ENCODE measurements at regions not wholly inside any gene's neighbourhood (a gene's known extent, or its start where the extent isn't known, plus 50 kb on each side); places are given as distances from the start of the nearest gene placed in this dataset.

DNA sequence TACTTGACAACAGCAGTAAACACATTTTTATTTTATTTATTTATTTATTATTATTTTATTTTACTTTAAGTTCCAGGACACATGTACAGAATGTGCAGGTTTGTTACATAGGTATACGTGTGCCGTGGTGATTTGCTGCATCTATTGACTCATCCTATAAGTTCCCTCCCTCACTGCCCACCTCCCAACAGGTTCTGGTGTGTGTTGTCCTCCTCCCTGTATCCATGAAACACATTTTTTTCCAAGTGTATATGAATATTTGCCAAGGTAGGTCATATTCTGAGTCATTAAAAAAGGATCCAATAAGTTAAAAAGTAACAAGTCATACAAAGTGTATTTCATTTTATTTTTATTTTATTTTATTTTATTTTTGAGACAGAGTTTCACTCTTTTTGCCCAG is 567.3 kb upstream of the KCNMB2 start:
- no peaks in the 10 kb centered on the region for H3K9me3 ChIP-seq (ENCODE audit: control insufficient read depth, insufficient read depth, low read length)
- ChIA-PET CTCF (no interaction called here), POLR2A (no interaction called here)
- H3K4me3 ChIP-seq (ENCODE audit: low read depth, low read length): no peak overlapping the region
- DNase-seq (ENCODE audit: low read depth, low spot score): no peak
- no peaks in the 10 kb centered on the region for H3K27me3 ChIP-seq (ENCODE audit: control insufficient read depth, insufficient read depth, low read length)
- TF ChIP-seq, protein P1, sequence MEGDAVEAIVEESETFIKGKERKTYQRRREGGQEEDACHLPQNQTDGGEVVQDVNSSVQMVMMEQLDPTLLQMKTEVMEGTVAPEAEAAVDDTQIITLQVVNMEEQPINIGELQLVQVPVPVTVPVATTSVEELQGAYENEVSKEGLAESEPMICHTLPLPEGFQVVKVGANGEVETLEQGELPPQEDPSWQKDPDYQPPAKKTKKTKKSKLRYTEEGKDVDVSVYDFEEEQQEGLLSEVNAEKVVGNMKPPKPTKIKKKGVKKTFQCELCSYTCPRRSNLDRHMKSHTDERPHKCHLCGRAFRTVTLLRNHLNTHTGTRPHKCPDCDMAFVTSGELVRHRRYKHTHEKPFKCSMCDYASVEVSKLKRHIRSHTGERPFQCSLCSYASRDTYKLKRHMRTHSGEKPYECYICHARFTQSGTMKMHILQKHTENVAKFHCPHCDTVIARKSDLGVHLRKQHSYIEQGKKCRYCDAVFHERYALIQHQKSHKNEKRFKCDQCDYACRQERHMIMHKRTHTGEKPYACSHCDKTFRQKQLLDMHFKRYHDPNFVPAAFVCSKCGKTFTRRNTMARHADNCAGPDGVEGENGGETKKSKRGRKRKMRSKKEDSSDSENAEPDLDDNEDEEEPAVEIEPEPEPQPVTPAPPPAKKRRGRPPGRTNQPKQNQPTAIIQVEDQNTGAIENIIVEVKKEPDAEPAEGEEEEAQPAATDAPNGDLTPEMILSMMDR (IDR thresholded peaks at IDR 0.05; ENCODE audit: low read depth, low read length): no peak
- no peak overlapping the region for H3K27ac ChIP-seq (ENCODE audit: low read depth, low read length)

DNA sequence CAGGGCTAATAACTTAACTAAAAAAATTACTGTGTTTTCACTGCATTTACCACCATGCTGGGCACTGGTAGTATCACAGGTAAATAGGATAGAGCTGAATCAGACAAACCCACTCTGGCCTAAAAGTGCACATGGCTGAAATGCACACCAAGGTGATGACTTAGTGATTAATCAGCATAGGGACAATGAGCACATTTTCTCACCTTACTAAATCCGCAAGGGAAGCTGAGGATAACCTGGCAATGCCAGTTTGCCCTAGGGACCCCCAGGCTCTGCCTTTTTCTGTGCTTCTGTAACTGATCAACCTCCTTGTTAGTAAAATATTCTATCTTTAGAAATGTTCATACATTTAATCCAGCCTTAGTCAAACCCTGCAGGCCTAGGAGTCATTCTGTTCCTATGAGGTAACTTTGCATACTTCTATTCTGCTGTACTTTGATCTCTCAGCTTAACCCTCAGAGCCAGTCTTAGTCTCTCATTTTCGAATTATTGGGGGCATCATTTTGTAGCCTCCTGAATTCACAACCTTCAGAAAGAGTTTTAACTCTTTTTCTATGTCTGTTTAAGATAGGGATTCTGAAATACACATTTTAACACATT is 562.9 kb upstream of the KCNMB2 start:
- Histone ChIP-seq H3K9me3 (ENCODE audit: control insufficient read depth, insufficient read depth, low read length) (no peaks in the 10 kb centered on the region), H3K27ac (ENCODE audit: low read depth, low read length) (peak overlapping the region; percentile 32), H3K4me3 (ENCODE audit: low read depth, low read length) (no peak overlapping the region), H3K27me3 (ENCODE audit: control insufficient read depth, insufficient read depth, low read length) (no peaks in the 10 kb centered on the region)
- DNase-seq (ENCODE audit: low read depth, low spot score): no peak
- TF ChIP-seq, protein P1 (IDR thresholded peaks at IDR 0.05; ENCODE audit: low read depth, low read length): no peak
- ChIA-PET POLR2A (no interaction called here), CTCF (no interaction called here)

DNA sequence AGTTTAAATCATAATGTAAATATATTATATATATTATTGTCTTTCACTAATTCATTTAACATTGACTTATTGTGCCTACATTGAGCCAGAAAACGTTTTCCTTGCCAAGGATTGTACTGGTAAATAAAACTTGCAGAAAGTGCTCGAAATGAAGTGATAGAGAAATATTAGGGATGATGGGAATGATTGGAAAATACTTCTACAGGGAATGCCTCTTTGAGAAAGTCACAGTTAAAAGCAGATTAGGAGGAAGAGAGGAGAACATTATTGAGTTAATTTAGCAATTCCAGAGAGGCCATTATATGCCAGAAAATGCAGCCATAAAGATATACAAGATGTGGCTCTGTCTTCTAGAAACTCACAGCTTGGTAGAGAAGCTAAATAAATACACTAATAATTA is 560.0 kb upstream of the KCNMB2 start:
- H3K4me3 ChIP-seq (ENCODE audit: low read depth, low read length): no peak overlapping the region
- no peak for DNase-seq (ENCODE audit: low read depth, low spot score)
- ChIA-PET POLR2A (interaction anchor here (1.3 kb wide), 1 partner anchor 70 kb away, joined by 4 read pairs; no protein-coding TSS in a partner anchor), CTCF (no interaction called here)
- H3K9me3 ChIP-seq (ENCODE audit: control insufficient read depth, insufficient read depth, low read length): no peaks in the 10 kb centered on the region
- H3K27me3 ChIP-seq (ENCODE audit: control insufficient read depth, insufficient read depth, low read length): no peaks in the 10 kb centered on the region
- no peak overlapping the region for H3K27ac ChIP-seq (ENCODE audit: low read depth, low read length)
- TF ChIP-seq, protein P1 (IDR thresholded peaks at IDR 0.05; ENCODE audit: low read depth, low read length): no peak

DNA sequence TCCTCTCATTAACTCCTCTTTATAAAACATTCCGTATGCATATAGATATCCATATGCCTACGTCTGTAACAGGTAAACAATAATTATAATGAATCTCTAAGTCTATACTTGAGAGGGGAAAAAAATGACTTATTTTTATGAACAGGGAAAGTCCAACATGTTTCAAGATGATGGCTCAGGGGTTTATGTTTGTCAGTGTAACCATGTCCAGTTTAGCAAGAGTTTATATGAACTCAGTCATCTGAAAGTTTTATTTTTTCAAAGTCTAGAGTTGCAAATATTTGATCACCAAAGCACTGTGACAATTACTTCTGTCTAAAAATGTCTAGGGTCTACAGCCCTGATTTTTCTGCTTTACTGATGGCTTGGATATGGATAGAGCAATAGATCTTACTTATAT is 559.4 kb upstream of the KCNMB2 start:
- Histone ChIP-seq H3K27me3 (ENCODE audit: control insufficient read depth, insufficient read depth, low read length) (no peaks in the 10 kb centered on the region), H3K4me3 (ENCODE audit: low read depth, low read length) (no peak overlapping the region), H3K9me3 (ENCODE audit: control insufficient read depth, insufficient read depth, low read length) (no peaks in the 10 kb centered on the region), H3K27ac (ENCODE audit: low read depth, low read length) (no peak overlapping the region)
- POLR2A ChIA-PET: interaction anchor here (0.6 to 1.3 kb wide), 2 partner anchors 71 to 361 kb away, joined by 3 to 4 read pairs; no protein-coding TSS in a partner anchor
- TF ChIP-seq, protein P1 (IDR thresholded peaks at IDR 0.05; ENCODE audit: low read depth, low read length): no peak
- no peak for DNase-seq (ENCODE audit: low read depth, low spot score)
- CTCF ChIA-PET: no interaction called here

DNA sequence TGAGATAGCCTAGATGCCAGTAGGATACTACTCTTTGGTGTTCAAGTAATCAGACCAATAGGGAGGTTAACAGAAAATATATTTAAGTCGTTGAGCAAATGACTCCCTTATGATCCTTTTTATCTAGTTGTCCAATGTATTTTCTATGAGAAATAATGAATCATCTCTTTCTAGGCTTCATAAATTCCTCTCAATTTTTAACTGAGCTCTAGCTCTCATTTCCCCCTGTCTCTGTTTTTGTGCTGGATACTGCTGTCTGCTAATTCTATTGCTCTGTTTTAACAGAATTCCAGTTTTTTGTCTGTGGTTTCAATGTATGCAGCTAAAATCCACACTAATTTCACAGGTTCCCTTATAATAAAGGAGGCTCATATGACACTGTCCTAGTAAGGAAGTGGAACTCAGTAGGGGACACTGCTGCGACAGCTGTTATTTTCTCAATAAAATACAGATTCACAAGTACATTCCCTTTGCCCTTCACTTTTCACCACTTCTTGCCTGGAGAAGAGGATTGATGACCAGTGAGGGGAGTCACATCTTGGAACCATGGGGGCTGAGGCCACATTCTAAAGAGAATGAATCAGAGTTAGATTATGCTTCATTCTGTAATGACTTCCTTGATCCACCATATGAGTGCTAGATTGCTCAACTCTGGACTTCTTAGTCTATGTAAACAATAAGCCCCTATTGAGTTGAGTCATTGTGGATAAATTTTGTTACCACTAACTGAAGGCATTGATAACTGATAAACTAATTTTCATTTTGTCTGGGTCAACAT is 558.7 kb upstream of the KCNMB2 start:
- POLR2A ChIA-PET: interaction anchor here (0.6 to 1.3 kb wide), 2 partner anchors 72 to 362 kb away, joined by 3 to 4 read pairs; no protein-coding TSS in a partner anchor
- H3K27ac ChIP-seq (ENCODE audit: low read depth, low read length): peak overlapping the region; percentile 58
- CTCF ChIA-PET: interaction anchor here (1.6 kb wide), 1 partner anchor 43 kb away, joined by 3 read pairs; no protein-coding TSS in a partner anchor
- DNase-seq (ENCODE audit: low read depth, low spot score): peak; percentile 74
- H3K27me3 ChIP-seq (ENCODE audit: control insufficient read depth, insufficient read depth, low read length): no peaks in the 10 kb centered on the region
- no peak overlapping the region for H3K4me3 ChIP-seq (ENCODE audit: low read depth, low read length)
- no peaks in the 10 kb centered on the region for H3K9me3 ChIP-seq (ENCODE audit: control insufficient read depth, insufficient read depth, low read length)
- TF ChIP-seq, protein P1 (IDR thresholded peaks at IDR 0.05; ENCODE audit: low read depth, low read length): no peak
